ENCODE measurements at regions not wholly inside any gene's neighbourhood (a gene's known extent, or its start where the extent isn't known, plus 50 kb on each side); places are given as distances from the start of the nearest gene placed in this dataset.
A peak's percentile ranks its signal among the peaks of the same experiment; 100 is the strongest.

DNA sequence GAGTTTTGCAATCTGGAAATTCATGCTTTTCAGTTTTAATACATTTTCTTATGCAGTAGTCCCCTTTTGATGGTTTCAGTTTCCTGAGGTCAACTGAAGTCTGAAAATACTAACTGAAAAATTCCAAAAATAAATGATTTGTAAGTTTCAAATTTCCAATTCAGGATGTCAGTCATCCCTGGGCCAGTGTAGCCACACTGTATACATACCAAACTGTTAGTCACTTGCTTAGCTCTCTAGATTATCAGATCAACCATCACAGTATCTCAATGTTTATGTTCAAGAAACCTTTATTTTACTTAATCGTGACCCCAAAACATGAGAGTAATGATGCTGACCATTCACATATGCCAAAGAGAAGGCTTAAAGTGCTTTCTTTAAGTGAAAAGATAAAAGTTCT, 715.5 kb downstream of the GBE1 start:
- no peak for DNase-seq
- Histone ChIP-seq H3K27me3 (no peaks in the 10 kb centered on the region), H3K4me1 (peaks cover 12% of the 10 kb centered on the region), H3K36me3 (no peaks in the 10 kb centered on the region), H3K9me3 (no peaks in the 10 kb centered on the region), H3K4me3 (ENCODE audit: low read depth, low read length) (no peak overlapping the region)
- TF ChIP-seq, protein P1, sequence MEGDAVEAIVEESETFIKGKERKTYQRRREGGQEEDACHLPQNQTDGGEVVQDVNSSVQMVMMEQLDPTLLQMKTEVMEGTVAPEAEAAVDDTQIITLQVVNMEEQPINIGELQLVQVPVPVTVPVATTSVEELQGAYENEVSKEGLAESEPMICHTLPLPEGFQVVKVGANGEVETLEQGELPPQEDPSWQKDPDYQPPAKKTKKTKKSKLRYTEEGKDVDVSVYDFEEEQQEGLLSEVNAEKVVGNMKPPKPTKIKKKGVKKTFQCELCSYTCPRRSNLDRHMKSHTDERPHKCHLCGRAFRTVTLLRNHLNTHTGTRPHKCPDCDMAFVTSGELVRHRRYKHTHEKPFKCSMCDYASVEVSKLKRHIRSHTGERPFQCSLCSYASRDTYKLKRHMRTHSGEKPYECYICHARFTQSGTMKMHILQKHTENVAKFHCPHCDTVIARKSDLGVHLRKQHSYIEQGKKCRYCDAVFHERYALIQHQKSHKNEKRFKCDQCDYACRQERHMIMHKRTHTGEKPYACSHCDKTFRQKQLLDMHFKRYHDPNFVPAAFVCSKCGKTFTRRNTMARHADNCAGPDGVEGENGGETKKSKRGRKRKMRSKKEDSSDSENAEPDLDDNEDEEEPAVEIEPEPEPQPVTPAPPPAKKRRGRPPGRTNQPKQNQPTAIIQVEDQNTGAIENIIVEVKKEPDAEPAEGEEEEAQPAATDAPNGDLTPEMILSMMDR (IDR thresholded peaks at IDR 0.05; ENCODE audit: low read depth, low read length): no peak

DNA sequence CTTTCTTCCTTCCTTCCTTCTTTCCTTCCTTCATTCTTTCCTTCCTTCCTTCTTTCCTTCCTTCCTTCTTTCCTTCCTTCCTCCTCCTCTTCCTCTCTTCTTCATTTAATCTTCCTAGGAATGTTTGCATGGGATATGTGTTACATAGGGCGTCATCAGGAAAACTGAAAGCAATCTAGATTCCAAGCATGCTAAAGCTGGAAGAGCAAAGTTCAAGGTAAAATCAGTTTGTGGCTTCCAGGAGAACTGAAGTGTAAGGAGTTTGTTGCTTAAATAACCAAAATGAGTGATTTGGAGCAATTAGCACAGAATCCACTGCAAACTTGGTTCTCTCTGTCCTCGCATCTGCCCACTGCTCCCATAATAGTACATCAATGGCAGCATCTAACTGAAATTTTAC, 716.2 kb downstream of the GBE1 start:
- H3K4me1 ChIP-seq: peaks cover 12% of the 10 kb centered on the region
- no peak overlapping the region for H3K4me3 ChIP-seq (ENCODE audit: low read depth, low read length)
- TF ChIP-seq, protein P1 (IDR thresholded peaks at IDR 0.05; ENCODE audit: low read depth, low read length): no peak
- no peaks in the 10 kb centered on the region for H3K27me3 ChIP-seq
- no peaks in the 10 kb centered on the region for H3K36me3 ChIP-seq
- no peaks in the 10 kb centered on the region for H3K9me3 ChIP-seq
- no peak for DNase-seq

DNA sequence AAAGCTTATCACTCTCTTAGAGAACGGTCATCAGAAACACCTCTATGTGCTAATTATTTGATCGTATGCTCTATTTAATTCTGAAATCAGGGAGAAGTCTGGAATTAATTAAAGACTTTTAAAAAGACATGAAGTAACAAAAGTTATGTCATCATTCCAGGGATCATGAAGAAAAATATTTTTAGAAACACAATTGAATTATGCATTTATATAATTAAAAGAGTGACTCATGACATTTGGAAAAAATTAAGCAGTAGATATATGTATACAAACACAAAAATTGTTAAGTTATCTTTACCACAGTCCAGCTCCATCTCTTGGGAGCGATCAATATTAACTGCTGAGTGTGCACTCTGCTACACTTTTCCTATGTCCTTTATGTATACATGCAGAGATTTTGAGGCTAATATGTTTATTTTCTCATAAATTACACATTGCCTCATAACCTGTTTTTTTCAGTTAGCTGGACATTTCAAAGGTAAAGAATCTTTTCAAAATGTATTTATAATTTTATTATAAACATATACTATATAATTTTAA, 717.7 kb downstream of the GBE1 start:
- Histone ChIP-seq H3K9me3 (no peaks in the 10 kb centered on the region), H3K36me3 (no peaks in the 10 kb centered on the region), H3K4me3 (ENCODE audit: low read depth, low read length) (peak overlapping the region; percentile 48), H3K4me1 (peaks cover 12% of the 10 kb centered on the region), H3K27me3 (no peaks in the 10 kb centered on the region)
- TF ChIP-seq, protein P1 (IDR thresholded peaks at IDR 0.05; ENCODE audit: low read depth, low read length): no peak
- no peak for DNase-seq

DNA sequence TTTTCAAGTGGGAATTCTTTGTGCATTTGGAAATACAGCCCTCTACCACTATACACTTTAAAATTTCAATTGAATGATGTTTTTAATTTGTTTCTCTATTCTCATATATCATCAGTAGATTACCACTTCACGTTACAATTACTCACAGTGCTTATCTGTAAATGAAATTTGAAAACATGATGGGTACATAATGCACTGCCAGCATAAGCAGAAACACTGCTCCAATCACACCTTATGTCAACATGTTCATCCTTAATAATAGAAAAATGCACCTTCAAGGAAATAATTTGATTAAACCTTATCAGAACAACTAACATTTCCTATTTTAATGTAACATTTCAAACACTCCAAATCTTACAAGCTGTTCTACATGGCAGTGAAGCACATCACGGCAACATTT, 718.4 kb downstream of the GBE1 start:
- Histone ChIP-seq H3K4me3 (ENCODE audit: low read depth, low read length) (peak overlapping the region; percentile 48), H3K36me3 (no peaks in the 10 kb centered on the region), H3K27me3 (no peaks in the 10 kb centered on the region), H3K4me1 (peaks cover 12% of the 10 kb centered on the region), H3K9me3 (no peaks in the 10 kb centered on the region)
- TF ChIP-seq, protein P1 (IDR thresholded peaks at IDR 0.05; ENCODE audit: low read depth, low read length): no peak
- no peak for DNase-seq

DNA sequence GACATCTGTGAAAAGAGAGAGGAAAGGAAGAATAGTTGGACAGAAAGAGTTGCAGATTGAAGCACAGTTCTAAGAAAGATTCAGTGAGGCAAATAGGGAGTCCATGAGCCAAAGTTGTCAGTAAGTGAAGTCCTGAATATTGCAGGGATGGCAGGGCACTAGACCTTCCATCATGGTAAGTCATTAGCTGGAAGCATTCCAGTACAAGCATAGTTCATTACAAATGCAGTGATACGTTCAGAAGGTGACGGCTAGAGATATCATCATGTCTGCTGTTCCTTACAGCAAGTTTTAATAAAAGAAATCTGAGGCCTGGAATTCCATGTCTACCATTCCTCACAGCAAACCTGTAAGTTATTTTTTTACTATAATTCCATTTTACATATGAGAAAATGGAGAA, 720.1 kb downstream of the GBE1 start:
- H3K4me1 ChIP-seq: peaks cover 12% of the 10 kb centered on the region
- no peak for DNase-seq
- H3K27me3 ChIP-seq: no peaks in the 10 kb centered on the region
- TF ChIP-seq, protein P1 (IDR thresholded peaks at IDR 0.05; ENCODE audit: low read depth, low read length): no peak
- H3K4me3 ChIP-seq (ENCODE audit: low read depth, low read length): no peak overlapping the region
- H3K9me3 ChIP-seq: no peaks in the 10 kb centered on the region
- no peaks in the 10 kb centered on the region for H3K36me3 ChIP-seq

DNA sequence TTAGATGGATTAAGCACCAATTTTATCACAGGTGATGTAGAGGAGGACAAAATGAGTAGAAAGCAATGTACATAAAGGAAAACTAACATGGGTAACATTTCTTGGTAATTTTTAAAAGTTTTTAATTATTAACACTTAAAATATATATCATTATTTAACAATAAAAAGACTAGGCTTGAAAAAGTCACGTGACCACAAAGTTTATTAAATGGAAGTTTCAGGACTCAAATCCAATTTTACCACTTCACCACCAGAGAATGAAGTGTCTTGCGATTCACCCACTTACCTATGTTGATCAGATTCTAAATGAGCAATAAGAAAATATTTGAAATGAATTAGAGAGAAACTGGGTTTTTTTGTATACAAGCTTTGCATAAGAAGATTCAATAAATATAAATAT, 721.3 kb downstream of the GBE1 start:
- peaks cover 14% of the 10 kb centered on the region for H3K4me1 ChIP-seq
- H3K4me3 ChIP-seq (ENCODE audit: low read depth, low read length): no peak overlapping the region
- no peaks in the 10 kb centered on the region for H3K9me3 ChIP-seq
- TF ChIP-seq, protein P1 (IDR thresholded peaks at IDR 0.05; ENCODE audit: low read depth, low read length): no peak
- no peaks in the 10 kb centered on the region for H3K27me3 ChIP-seq
- DNase-seq: no peak
- no peaks in the 10 kb centered on the region for H3K36me3 ChIP-seq

All from BE2C (cell line).